SIG-M5 (cell line): ENCODE measurements at regions not wholly inside any gene's neighbourhood (a gene's known extent, or its start where the extent isn't known, plus 50 kb on each side); places are given as distances from the start of the nearest gene placed in this dataset.
"Not testable (repeated sequence)": the region's sequence is repeated elsewhere in the genome, so short reads cannot be mapped to it uniquely, and the experiment has no call there.

ENCODE experiments used
- DNase-seq: peaks from one replicate; lab custom pipeline; 2025; lab: John Stamatoyannopoulos, UW

GRCh38 chr21:35748678-35749314 is 311.5 kb downstream of the SETD4 start:
- DNase-seq: no peak

GRCh38 chr21:35743571-35743970 is 316.8 kb downstream of the SETD4 start:
- no peak for DNase-seq

- DNase-seq: no peak
Observed at GRCh38 chr21:35738347-35738961, 321.9 kb downstream of the SETD4 start.

GRCh38 chr21:35737899-35738346 is 322.4 kb downstream of the SETD4 start:
- DNase-seq: no peak

GRCh38 chr21:35737449-35737848 is 322.9 kb downstream of the SETD4 start:
- no peak for DNase-seq

- no peak for DNase-seq
Observed at GRCh38 chr21:35732788-35733187, 327.5 kb downstream of the SETD4 start.

- DNase-seq: no peak
Observed at GRCh38 chr21:35730325-35730724, 330.0 kb downstream of the SETD4 start.

- DNase-seq: no peak
Observed at GRCh38 chr21:35727830-35728229, 332.5 kb downstream of the SETD4 start.

GRCh38 chr21:35724156-35724555 is 336.2 kb downstream of the SETD4 start:
- DNase-seq: no peak

GRCh38 chr21:35721701-35722100 is 338.6 kb downstream of the SETD4 start:
- no peak for DNase-seq

- no peak for DNase-seq
Observed at GRCh38 chr21:35720208-35720731, 340.1 kb downstream of the SETD4 start.

GRCh38 chr21:35719080-35719479 is 341.2 kb downstream of the SETD4 start:
- DNase-seq: no peak

GRCh38 chr21:35716876-35717565 is 343.3 kb downstream of the SETD4 start:
- DNase-seq: no peak

GRCh38 chr21:35713914-35714313 is 346.4 kb downstream of the SETD4 start:
- no peak for DNase-seq

- DNase-seq: no peak
Observed at GRCh38 chr21:35711661-35712060, 348.7 kb downstream of the SETD4 start.

- DNase-seq: no peak
Observed at GRCh38 chr21:35711213-35711612, 349.1 kb downstream of the SETD4 start.

GRCh38 chr21:35709990-35710389 is 350.3 kb downstream of the SETD4 start:
- DNase-seq: not testable (repeated sequence)

- no peak for DNase-seq
Observed at GRCh38 chr21:35705888-35706287, 354.4 kb downstream of the SETD4 start.

GRCh38 chr21:35705237-35705887 is 355.0 kb downstream of the SETD4 start:
- no peak for DNase-seq

- DNase-seq: no peak
Observed at GRCh38 chr21:35703704-35704103, 356.6 kb downstream of the SETD4 start.

- DNase-seq: no peak
Observed at GRCh38 chr21:35699361-35699760, 361.0 kb downstream of the SETD4 start.

- DNase-seq: no peak
Observed at GRCh38 chr21:35697321-35697808, 363.0 kb downstream of the SETD4 start.
